Activated T-helper 1 cell treated with anti-CD3 and anti-CD28 coated beads, Interleukin-12 subunit alpha, Interleukin-12 subunit beta, Interleukin-2, Interleukin-4 antibody, amounts not matched to agents 30 ng/mL and 10 ng/mL and 1 ng/mL, durations not matched to agents 14 hours and 24 hours and 36 hours (primary cell): ENCODE measurements at regions not wholly inside any gene's neighbourhood (a gene's known extent, or its start where the extent isn't known, plus 50 kb on each side); places are given as distances from the start of the nearest gene placed in this dataset.
"Not testable (repeated sequence)": the region's sequence is repeated elsewhere in the genome, so short reads cannot be mapped to it uniquely, and the experiment has no call there.

Source experiments
- DNase-seq: peaks from one replicate; pipeline ENCODE4 v3.0.0; 2021; ENCODE audit warnings: low spot score
- H3K27ac Mint-ChIP-seq: one replicate; pipeline ENCODE4 v1.8.0; 2021; ENCODE audit warnings: mild to moderate bottlenecking, mixed read lengths
- H3K27me3 Mint-ChIP-seq: one replicate; pipeline ENCODE4 v1.8.0; 2022; ENCODE audit warnings: mild to moderate bottlenecking, moderate library complexity, mixed read lengths; ENCODE audit not compliant: insufficient read depth
- H3K36me3 Mint-ChIP-seq: one replicate; pipeline ENCODE4 v1.8.0; 2021; ENCODE audit warnings: low read depth, mixed read lengths
- H3K4me1 Mint-ChIP-seq: one replicate; pipeline ENCODE4 v1.8.0; 2021; ENCODE audit warnings: low read depth, mixed read lengths
- H3K4me3 Mint-ChIP-seq: one replicate; pipeline ENCODE4 v1.8.0; 2021; ENCODE audit warnings: mild to moderate bottlenecking, moderate library complexity, mixed read lengths
- H3K9me3 Mint-ChIP-seq: one replicate; pipeline ENCODE4 v1.8.0; 2021; ENCODE audit warnings: mixed read lengths
- intact Hi-C: fragments of 100-400 bp; cut with micrococcal nuclease; formaldehyde crosslinking; loops from one replicate; pipeline ENCODE4 v1.15.1; 2024

DNA sequence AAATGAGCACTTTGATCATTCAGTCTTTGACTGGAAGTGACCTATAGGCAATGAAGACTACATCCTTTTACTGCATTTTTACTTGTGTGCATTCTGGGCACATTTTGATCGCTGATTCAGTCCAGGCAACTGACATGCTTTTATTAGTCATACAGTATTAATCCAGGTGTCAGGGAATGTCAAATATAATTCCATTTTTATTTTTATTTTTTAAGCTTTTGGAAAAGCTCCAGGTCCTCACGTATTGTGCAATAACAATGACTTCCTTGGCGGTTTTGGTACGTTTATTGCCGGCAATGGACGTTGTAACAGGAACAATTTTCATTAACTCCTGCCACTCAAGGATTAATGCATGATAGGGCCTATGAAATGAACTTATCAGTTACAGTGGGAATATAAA is 302.6 kb upstream of the PTBP2 start:
- Mint-ChIP-seq H3K27me3 (no peaks in the 10 kb centered on the region), H3K27ac (no peak overlapping the region), H3K4me3 (no peak overlapping the region), H3K4me1 (no peaks in the 10 kb centered on the region), H3K9me3 (no peaks in the 10 kb centered on the region), H3K36me3 (no peaks in the 10 kb centered on the region)
- intact Hi-C loops: no loop called here
- no peak for DNase-seq

DNA sequence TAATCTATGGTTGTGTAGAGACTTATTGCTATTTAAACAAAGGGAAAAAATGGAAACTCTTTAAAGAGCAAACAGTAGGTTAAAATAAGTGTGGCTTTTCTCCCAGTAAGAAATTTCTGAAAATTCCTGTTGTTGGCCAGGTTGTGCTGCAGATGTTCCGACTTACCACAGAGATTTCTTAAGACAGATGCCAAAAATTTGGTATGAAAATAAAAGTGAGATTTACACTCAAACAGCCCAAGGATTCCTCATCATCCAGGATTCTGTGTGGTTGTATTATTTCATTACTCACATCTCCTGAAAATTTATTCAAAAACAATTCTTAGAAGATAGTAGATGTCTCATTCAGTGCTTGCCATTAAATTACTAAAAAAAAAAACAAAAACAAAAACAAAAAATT is 296.7 kb upstream of the PTBP2 start:
- Mint-ChIP-seq H3K27me3 (no peaks in the 10 kb centered on the region), H3K9me3 (no peaks in the 10 kb centered on the region), H3K4me1 (no peaks in the 10 kb centered on the region), H3K36me3 (no peaks in the 10 kb centered on the region), H3K27ac (no peak overlapping the region), H3K4me3 (no peak overlapping the region)
- DNase-seq: no peak
- intact Hi-C loops: no loop called here

DNA sequence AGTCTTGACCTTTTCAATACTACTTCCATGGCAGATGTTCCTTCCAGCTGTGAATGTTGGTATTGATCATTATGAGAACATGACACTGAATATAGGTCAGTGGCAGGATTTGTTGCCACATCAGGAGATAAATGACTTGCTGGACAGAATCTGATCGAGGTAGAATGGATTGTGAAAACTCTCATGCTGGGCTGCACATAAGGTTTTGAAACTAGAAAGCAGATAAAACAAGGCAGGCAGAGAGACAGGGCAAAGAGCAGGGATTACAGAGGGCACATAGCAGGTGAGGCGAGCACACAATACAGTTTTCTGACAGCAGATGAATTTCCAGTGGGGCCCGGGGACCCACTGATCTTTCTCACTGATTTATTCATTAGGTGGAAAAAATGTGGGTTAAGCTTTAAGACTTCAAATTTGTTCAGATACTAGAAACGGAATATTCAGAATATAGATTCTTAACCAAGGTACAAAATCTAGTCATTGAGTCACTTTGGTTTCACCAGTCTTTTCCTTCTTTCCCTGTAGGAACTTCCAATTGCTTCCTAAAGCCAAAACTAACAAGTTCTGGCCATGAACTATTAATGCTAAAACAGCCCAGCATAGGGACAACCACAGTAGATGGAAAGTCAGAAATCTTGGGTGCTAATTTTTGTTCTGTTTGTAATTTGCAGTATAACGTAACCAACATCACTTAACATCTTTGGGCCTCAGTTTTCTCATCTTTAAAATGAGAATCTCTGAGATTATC is 296.0 kb upstream of the PTBP2 start:
- DNase-seq: no peak
- H3K36me3 Mint-ChIP-seq: no peaks in the 10 kb centered on the region
- no peaks in the 10 kb centered on the region for H3K4me1 Mint-ChIP-seq
- no peak overlapping the region for H3K4me3 Mint-ChIP-seq
- no peak overlapping the region for H3K27ac Mint-ChIP-seq
- intact Hi-C loops: no loop called here
- no peaks in the 10 kb centered on the region for H3K9me3 Mint-ChIP-seq
- no peaks in the 10 kb centered on the region for H3K27me3 Mint-ChIP-seq

DNA sequence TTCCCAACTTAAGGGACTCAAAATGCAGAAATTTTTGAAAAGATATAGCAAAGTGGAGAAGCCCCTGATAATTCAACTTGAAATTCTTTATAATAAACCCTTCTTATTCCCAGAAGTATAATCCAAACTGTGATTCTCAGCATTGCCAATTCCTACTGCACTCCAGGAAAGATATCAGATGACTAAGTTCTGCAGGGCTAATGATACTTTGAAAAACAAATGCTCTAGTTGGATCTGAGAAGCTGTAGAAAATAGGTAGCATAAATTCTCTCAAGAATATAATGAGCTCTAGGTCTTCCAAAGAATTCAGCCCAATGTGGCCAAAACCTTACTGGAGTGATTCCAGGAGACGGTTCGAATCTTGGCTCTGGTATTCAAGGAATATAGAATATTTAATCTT is 294.0 kb upstream of the PTBP2 start:
- H3K27ac Mint-ChIP-seq: no peak overlapping the region
- H3K4me1 Mint-ChIP-seq: no peaks in the 10 kb centered on the region
- no peaks in the 10 kb centered on the region for H3K27me3 Mint-ChIP-seq
- no peak for DNase-seq
- H3K36me3 Mint-ChIP-seq: no peaks in the 10 kb centered on the region
- no peak overlapping the region for H3K4me3 Mint-ChIP-seq
- H3K9me3 Mint-ChIP-seq: no peaks in the 10 kb centered on the region
- intact Hi-C loops: no loop called here

DNA sequence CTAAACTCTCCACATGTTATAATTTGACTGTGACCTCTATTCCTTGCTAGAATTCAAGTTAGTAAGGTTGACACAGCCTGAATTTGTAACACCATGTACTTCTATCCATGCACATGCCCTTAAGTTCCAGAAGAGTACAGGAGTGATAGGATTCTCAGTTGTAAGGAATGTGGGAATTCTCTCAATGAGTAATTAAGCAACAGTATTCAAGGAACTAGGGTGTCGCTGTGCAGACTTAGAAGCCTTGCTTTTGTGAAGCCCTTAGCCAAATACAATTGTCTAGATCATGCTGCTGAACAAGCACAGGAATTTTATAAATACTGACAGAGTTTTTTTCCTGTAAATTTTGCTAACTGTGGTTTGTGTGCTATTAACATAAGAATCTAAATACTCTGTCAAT is 276.3 kb upstream of the PTBP2 start:
- H3K4me3 Mint-ChIP-seq: no peak overlapping the region
- intact Hi-C loops: no loop called here
- no peaks in the 10 kb centered on the region for H3K27me3 Mint-ChIP-seq
- no peaks in the 10 kb centered on the region for H3K36me3 Mint-ChIP-seq
- no peaks in the 10 kb centered on the region for H3K4me1 Mint-ChIP-seq
- peaks cover 3% of the 10 kb centered on the region for H3K9me3 Mint-ChIP-seq
- no peak overlapping the region for H3K27ac Mint-ChIP-seq
- DNase-seq: no peak

DNA sequence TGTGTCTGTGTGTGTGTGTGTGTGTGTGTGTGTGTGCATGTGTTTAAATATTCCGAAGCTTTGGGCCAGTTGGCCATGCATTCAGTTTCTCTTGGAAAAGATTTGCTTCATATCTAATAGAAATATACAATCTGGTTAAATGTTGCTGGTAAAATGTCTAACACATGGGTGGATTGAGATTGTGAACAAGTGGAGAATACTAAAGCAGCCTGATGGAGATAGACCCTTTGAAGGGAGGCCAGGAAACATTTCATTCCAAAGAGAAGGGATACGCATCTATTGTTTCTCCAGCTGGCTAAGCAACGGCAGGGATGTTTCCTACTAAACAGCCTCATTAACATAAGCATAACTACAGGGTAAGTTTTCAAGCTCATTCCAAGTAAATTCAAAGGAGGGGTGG is 257.5 kb upstream of the PTBP2 start:
- no peaks in the 10 kb centered on the region for H3K4me1 Mint-ChIP-seq
- H3K27ac Mint-ChIP-seq: no peak overlapping the region
- H3K9me3 Mint-ChIP-seq: no peaks in the 10 kb centered on the region
- no peaks in the 10 kb centered on the region for H3K27me3 Mint-ChIP-seq
- H3K36me3 Mint-ChIP-seq: no peaks in the 10 kb centered on the region
- H3K4me3 Mint-ChIP-seq: no peak overlapping the region
- no peak for DNase-seq
- intact Hi-C loops: no loop called here

DNA sequence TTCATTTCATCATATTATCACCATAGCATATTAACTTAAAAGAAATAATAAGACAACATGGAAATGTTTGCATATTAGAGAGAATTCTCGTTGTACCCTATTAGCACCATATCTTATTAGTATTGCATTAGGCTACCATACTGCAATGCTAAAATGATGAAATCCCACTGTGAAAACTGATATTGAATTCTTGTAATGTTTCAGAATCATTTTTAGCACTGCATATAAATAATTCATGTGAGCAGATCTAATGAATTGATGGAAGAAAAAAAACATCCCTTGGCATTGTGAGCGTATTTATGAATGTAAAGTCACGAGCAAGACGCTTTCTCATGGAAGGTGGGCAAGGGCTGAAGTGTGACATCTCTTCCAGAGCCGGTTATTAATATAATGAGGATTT is 257.1 kb upstream of the PTBP2 start:
- Mint-ChIP-seq H3K36me3 (no peaks in the 10 kb centered on the region), H3K4me1 (no peaks in the 10 kb centered on the region), H3K27ac (no peak overlapping the region), H3K27me3 (no peaks in the 10 kb centered on the region), H3K9me3 (no peaks in the 10 kb centered on the region), H3K4me3 (no peak overlapping the region)
- DNase-seq: no peak
- intact Hi-C loops: no loop called here

DNA sequence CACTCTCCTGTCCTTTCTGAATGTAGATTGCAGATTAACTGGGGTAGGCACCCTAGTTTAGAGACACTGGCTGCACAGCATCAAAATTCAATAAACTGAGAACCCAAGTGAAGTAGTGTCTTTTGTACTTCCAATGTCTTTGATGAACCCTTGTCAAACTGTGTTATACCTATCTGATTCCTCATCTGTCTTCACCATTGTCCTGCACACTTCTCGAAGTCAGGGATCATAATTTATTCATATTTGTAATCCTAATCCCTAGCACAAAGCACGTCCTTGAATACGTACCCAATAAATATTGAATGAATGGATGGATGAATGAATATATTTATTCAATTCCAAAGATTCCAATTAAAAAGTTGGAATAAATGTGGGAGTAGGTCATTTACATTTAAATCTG is 256.6 kb upstream of the PTBP2 start:
- Mint-ChIP-seq H3K4me1 (no peaks in the 10 kb centered on the region), H3K27me3 (no peaks in the 10 kb centered on the region), H3K4me3 (no peak overlapping the region), H3K9me3 (no peaks in the 10 kb centered on the region), H3K27ac (no peak overlapping the region), H3K36me3 (no peaks in the 10 kb centered on the region)
- no peak for DNase-seq
- intact Hi-C loops: no loop called here

DNA sequence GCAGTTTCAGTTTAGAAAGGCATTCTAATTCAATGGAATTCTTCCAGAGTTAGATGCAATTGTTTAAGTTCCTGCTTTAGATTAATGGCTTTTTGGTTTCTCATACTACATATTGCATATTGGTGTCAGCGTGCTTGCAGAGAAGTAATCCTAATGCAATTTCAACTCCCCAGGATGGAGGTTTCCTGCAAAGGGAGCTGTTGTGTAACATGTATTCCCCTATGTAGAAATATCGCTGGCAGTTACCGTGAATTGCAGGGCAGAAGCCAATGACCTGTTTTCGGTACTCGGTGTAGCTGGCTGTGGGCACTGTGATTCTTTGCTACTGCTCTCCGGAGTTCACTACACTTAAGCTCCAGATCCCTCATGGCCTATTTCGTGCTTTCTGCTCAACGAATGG is 256.1 kb upstream of the PTBP2 start:
- no peak overlapping the region for H3K4me3 Mint-ChIP-seq
- no peaks in the 10 kb centered on the region for H3K36me3 Mint-ChIP-seq
- H3K27me3 Mint-ChIP-seq: no peaks in the 10 kb centered on the region
- H3K4me1 Mint-ChIP-seq: no peaks in the 10 kb centered on the region
- intact Hi-C loops: no loop called here
- DNase-seq: no peak
- H3K27ac Mint-ChIP-seq: no peak overlapping the region
- no peaks in the 10 kb centered on the region for H3K9me3 Mint-ChIP-seq

DNA sequence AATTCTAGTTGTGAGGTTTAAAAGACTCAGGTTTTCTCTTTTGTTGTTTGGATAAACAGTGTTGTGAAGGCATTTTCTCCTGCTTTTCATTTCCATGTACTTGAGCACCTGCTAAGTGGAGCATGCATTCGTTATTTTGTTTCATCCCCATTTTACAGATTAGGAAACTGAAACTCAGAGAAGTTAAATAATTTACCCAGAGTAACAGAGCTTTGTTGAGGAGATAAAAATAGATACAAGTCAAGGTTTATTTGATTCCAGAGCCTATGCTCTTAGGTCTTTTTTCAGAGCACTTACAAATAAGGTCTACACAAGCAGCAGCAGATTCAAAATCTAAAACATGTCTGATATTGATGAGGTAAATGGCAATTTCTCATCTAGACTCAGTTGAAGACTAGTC is 254.7 kb upstream of the PTBP2 start:
- no peak overlapping the region for H3K27ac Mint-ChIP-seq
- H3K9me3 Mint-ChIP-seq: peaks cover 6% of the 10 kb centered on the region
- H3K27me3 Mint-ChIP-seq: no peaks in the 10 kb centered on the region
- H3K4me1 Mint-ChIP-seq: no peaks in the 10 kb centered on the region
- no peaks in the 10 kb centered on the region for H3K36me3 Mint-ChIP-seq
- DNase-seq: no peak
- H3K4me3 Mint-ChIP-seq: no peak overlapping the region
- intact Hi-C loops: no loop called here

DNA sequence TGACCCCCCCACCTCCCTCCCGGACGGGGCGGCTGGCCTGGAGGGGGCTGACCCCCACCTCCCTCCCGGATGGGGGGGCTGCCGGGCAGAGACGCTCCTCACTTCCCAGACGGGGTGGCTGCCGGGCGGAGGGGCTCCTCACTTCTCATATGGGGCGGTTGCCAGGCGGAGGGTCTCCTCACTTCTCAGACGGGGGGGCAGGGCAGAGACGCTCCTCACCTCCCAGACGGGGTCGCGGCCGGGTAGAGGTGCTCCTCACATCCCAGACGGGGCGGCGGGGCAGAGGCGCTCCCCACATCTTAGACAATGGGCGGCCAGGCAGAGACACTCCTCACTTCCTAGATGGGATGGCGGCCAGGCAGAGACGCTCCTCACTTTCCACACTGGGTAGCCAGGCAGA is 251.9 kb upstream of the PTBP2 start:
- H3K4me1 Mint-ChIP-seq, H3K9me3 Mint-ChIP-seq, H3K36me3 Mint-ChIP-seq, H3K27me3 Mint-ChIP-seq, intact Hi-C loops, H3K27ac Mint-ChIP-seq, DNase-seq, H3K4me3 Mint-ChIP-seq: not testable (repeated sequence)

DNA sequence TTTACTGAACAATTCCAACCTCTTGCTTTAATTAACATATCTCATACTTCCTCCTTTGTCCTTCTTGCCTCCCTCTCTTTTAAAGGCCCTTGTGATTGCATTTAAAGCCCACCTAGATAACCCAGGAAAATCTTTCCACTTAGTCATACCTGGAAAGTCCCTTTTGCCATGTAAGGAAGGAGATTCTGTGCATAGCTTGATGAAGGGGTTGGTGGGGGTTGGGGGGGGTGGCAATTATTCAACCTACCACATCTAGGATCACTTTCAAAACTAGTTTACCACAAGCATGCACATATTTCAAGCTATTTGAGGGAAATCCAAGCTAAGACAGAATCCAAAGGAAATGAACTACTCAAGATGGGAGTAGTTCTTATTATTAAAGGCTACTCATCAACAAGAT is 249.1 kb upstream of the PTBP2 start:
- intact Hi-C loops: no loop called here
- H3K36me3 Mint-ChIP-seq: no peaks in the 10 kb centered on the region
- peaks cover 6% of the 10 kb centered on the region for H3K9me3 Mint-ChIP-seq
- H3K27me3 Mint-ChIP-seq: no peaks in the 10 kb centered on the region
- no peak for DNase-seq
- H3K4me1 Mint-ChIP-seq: no peaks in the 10 kb centered on the region
- H3K27ac Mint-ChIP-seq: no peak overlapping the region
- no peak overlapping the region for H3K4me3 Mint-ChIP-seq

DNA sequence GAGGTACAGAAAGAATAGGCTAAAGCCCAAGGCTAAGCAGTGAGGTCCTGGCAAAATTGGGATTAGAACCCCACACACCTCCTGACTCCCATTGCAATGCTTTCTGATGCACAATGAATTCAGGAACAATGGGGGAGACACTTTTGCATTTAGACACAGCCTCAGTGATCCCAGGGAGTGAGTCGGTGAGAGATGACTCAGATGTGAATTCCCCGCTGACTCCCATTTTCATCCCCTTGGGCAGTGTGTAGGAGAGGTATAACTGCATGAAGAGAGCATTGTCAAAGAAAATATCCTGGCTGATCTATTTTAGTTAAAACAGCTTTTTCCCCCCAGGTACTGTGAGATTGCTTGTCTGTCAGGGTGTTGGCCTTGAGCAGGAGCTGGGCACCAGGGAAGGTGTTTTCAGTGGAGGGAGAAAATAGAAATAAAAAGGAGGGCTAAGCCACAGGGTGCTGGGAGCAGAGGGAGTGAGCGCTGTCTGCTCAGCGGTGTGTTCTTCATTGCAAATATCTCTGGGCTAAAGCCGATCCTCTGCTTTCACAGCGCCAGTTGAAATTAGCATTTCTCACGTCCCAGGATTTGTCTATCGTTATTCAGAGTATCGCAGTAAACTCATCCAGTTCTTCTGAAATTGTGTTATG is 247.7 kb upstream of the PTBP2 start:
- no peak overlapping the region for H3K4me3 Mint-ChIP-seq
- H3K27ac Mint-ChIP-seq: no peak overlapping the region
- H3K27me3 Mint-ChIP-seq: no peaks in the 10 kb centered on the region
- H3K4me1 Mint-ChIP-seq: no peaks in the 10 kb centered on the region
- intact Hi-C loops: no loop called here
- H3K36me3 Mint-ChIP-seq: no peaks in the 10 kb centered on the region
- peaks cover 6% of the 10 kb centered on the region for H3K9me3 Mint-ChIP-seq
- no peak for DNase-seq
